ENCODE measurements at regions not wholly inside any gene's neighbourhood (a gene's known extent, or its start where the extent isn't known, plus 50 kb on each side); places are given as distances from the start of the nearest gene placed in this dataset.
A peak's percentile ranks its signal among the peaks of the same experiment; 100 is the strongest.
"Not testable (repeated sequence)": the region's sequence is repeated elsewhere in the genome, so short reads cannot be mapped to it uniquely, and the experiment has no call there.

DNA sequence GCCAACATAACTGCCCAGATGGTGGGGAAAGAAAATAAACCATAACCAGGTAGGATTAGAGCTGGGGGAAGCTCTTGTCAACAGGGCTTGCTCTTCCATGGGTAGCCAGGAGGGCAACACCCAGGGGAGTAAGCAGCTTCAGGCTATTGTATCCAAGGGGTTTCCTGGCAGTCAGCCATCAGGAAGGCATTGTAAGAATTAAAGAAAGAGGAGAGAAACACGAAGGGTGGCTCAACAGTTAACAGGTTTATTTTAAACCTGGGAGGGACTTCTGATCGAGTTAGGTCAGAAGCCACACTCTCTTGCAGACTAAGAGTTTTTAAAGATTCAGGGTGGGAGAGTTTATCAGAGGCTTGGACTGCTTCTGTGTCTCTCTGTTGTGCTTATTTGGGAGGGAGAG lies 114.2 kb downstream of the QRSL1 start:
- DNase-seq, result no peak

DNA sequence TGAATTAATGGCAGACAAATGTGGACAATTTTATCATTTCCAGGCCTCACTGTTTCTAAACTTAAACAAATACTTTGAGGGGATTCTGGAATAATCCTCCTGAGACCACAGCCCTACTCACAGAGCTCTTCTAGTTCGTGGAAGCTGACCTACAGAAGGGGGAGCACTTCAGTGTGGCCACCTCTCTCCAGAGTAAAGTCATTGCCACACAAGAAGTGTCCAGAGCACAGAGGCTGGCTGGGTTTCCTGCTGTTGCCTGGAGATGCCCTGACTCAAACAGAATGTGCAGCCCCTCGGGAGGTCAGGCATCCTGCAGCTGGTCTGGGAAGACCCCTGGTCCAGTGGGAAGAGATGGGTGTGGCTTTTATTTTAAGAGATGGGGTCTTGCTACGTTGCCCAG lies 110.9 kb downstream of the QRSL1 start:
- DNase-seq, result no peak

DNA sequence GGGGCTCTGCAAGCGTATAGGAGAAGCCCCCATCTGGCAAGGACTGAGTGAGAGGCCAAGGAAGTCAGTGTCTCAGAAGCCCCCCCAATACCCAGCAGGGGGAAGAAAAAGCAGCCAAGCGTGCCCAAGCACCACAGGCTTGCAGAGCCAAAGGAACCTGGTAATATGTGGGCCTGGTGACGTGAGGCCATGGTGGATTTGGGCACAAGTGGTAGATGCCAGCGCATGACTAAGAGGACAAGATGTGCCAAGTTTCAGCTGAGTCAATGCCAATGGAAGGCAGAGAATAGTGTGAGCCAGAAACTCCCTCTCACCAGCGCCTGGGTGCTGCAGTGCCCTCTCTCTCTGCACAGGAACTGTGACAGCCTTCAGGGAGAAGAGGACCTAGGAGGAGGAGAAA lies 110.0 kb downstream of the QRSL1 start:
- no peak for DNase-seq

DNA sequence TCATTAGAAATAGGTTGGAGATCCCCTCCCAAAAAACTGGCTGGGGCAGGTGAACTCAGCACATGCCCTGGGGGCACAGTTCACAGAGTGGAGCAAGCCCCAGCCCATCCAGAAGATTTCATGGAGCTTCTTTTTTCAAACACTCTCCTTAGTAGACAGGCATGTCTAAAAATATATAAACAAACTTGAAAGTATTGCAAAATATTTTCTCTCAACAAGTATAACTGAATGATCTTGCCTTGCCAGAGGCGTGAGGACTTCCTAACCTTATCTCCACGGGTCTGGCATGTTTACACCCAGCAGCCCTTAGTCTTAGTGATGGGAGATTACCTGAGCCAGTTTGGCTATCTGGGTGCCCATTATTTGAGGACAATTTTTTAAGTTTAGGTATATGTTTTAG lies 107.1 kb downstream of the QRSL1 start:
- DNase-seq, result no peak

DNA sequence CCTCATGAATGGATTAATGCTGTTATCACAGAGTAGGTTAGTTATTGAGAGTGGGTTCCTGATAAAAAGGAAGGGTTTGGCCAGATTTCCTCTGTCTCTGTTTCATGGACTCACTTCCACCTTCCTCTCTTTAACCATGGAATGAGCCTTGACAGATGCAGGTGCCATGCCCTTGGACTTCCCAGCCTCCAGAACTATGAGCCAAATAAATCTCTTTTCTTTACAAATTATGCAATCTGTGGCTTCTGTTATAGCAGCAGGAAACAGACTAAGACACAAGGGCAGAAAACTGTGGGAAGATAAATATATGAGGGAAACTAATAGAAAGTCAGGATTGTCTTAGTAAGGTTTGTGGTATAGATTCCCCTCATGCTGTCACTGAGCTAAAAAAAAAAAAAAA lies 106.5 kb downstream of the QRSL1 start:
- DNase-seq, result no peak

DNA sequence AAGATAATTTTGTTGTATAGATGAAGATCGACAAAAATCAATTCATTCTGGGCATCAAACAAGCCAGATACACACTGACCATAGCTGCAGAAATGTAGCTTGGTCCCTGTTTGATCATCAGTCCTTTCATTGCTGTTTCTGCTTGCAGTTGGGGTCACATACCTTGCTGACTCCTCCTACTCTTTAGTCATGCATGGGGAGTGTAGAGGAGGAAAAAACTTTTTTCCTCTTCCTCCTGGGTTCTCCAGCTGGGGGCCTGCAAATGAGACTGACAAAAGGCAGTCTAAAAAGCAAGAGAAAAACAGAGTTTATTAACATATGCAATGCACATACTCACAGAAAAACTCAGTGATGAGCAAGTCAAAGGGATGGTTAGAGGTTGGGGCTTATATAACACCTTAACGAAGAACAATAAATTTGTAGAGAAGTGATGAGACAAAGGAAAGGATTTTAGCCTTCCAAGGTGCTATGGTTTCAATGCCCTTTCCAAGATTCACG lies 105.8 kb downstream of the QRSL1 start:
- no peak for DNase-seq

DNA sequence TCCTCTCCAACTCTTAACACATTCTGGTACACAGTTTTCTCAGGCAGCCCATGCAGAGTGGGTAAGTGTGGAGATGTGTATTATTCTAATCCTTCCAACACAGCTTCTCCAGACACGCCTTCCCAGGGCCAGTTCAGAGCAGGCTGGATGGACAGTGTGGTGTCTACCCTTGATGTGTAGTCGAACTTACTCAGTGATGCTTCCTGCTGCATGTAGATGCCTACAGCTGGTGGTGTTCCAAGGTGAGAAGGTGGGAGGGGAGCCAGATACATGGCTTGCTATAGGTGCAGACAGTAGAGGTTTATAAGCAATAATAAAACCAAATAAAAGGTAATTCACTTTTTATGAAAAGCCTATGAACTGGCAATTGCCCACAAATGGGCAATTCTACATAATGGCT lies 104.0 kb downstream of the QRSL1 start:
- no peak for DNase-seq

DNA sequence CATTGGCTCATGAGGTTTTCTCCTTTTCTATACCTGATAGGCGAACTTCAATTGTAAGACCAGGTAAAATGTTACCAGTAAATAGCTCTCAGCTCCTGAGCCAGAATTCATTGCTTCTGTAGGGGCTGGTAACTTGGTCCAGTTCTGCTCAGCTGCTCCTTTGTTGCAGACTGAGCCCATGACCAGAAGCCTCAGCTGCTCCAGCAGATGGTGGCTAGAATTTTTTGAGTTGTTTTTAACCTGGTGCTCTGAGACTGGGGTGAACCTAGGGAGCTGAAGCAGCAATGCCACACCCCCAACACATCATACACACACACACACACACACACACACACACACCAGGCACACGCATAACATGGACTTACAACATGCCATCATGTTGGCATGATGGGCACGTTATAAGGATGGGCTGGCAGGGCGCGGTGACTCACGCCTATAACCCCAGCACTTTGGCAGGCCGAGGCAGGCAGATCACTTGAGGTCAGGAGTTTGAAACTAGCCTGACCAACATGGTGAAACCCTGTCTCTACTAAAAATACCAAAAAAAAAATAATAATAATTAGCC lies 103.1 kb downstream of the QRSL1 start:
- DNase-seq, result no peak

DNA sequence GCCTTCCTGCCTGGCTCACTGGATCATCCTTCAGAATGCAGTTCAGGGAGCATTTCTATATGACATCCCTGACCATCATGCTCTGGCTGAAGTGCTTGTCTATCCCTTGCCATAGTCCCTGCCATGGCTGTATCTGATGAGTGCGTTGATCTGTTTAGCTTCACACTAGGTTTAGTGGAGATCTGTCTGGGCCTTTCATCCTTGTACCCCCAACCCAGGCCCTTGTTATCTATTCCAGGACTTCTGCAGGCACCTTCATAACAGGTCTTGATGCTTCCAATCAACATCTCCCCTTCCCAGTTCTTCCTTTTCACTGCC lies 102.4 kb downstream of the QRSL1 start:
- DNase-seq, result no peak

DNA sequence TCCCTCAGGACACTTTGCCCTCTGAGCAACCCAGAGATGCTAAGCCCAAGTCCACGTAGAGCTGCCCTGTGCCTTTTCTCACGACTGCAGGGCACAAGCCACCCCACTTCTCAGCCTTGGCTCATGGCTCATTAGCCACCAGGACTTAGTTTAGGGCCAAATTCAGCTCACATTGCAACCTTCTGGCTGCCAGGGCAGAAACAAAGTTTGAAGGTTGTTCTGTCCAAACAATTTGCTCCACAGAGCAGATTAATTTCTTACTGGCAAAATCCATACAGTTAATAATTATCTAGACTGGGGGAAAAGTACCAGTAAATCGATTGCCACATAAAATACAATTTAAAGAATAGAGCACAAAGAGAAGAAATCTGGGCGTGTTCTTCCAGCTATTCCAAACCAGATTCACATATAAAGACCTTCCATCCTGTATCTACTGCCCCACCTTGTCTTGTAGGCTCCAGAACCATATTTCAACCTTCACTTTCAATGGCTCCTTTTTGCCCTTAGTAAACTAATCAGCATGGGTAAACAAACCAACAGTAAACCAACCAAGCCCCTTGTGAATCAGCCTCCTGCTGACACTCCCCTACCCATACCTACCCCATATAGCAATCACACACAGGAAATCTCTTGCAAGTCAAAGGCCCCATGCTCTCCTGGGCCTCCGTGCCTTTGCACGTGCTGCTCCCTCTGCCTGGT lies 101.9 kb downstream of the QRSL1 start:
- DNase-seq, result no peak

DNA sequence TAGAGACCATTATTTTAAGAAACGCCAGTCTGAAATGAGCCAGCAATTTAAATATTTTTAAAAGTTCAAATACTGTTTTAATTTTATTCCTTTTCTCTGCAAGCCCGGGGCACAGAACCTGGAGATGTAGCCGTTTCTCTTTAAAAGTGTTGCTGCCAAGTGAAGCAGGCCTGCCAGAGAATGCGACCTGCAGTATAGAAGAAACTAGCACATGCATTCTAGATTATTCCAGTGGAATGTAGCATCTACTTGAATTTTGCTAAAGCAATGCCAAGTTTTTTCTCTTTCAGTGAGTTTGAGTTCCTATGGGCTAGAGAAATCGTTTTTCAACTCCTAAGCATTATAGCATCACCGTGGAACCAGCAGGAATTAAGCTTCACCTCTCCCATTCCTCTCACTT lies 101.3 kb downstream of the QRSL1 start:
- no peak for DNase-seq

DNA sequence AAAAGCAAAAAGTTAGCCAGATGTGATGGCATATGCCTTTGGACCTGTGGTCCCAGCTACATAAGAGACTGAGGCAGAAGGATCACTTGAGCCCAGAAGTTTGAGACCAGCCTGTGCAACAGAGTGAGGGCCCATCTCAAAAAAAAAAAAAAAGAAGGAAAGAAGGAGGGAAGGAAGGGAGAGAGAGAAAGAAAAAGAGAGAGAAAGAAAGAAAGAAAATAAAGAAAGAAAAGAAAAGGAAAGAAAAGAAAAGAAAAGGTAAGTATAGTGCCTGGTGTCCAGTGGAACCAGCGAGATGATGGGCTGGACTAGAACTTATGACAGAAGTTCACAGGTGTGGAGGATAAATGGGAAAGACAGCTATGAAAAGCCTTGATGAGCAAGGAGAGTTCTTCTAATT lies 100.9 kb downstream of the QRSL1 start:
- DNase-seq, result no peak

DNA sequence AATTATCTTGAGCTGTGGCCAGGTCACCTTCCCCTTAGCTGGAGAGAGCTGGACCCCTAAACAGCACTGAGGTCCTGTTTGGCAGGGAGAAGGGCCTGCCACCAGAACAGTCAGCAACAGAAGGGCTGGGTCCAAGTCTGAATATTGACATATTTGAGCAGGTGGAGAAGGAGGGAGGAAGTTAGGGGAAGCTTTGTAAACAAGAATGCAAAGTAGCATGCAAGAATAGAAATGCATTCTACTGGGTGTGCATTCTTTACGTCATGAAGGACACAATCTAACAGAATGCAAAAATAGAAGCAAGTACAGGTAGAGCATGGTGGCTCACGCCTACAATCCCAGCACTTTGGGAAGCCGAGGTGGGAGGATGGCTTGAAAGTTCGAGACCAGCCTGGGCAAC lies 100.5 kb downstream of the QRSL1 start:
- no peak for DNase-seq

DNA sequence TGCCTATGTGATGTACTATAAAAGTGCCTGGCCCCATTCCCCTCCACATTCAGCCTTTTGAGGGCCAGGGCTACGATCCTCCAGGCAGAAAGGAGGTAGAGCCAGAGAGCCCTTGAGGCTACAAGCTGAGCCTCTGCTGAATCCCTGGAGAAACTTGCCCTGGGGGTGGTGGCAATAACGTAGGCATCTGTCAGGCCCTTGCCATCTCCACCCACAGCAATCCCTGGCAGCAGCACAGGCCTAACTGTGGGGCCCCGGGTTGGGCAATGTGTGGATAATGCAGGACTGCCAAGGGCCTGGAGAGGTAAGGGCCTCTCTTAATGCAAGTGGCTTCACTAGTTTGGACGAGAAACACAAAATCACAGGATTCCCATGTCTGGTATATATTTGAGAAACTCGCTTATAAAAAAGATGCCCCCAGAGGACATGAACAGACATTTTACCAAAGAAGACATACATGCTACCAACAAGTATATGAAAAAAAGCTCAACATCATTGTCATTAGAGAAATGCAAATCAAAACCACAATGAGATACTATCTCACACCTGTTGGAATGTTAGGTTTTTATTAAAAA lies 99.0 kb downstream of the QRSL1 start:
- peak; percentile 30 for DNase-seq

DNA sequence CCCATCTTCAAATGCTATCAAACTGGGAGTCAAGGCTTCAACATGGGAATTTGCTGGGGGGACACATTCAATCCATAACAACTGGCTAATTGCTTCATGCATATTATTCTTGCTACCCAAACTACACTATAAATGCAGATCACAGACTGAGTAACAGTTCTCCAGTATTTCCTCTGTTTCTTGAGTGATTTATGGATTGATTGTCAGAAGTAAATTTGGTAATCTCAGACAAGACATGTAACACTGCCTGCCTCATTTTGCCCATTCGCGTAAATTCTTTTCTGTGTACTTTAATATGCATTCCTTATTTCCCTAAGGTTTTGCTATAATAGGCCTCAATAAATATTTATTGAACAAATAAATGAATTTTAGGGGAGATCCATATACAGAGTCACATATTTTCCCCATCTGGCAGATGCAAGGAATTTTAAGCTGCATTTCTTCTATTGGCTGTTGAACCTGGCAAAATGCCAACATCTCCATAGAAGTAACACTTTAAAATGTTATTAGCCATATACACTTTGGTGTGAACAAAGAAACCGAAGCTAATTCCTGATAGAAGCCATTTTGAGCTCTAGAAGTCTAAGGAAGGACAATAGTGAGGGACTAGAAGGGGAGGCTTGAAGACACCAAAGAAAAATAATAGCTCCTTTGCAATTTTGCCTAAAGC lies 98.2 kb downstream of the QRSL1 start:
- DNase-seq, result peak; percentile 60

DNA sequence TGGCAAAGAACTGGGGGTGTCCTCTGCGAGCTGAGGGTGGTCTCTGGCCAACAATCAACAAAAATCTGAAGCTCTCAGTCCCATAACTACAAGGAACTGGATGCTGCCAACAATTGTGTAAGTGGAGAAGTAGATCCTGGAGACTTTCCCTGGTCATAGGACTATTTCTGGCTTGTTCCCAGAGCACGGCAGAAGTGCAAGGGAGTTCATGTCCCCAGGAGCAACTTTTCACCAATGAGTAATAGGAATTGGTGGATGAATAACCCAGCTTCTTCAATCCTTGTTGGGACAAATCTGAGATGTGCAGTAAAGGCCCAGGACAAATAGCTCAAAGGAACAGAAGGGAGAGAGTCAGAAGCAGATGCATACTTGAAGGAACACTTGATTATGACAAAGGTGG lies 95.5 kb downstream of the QRSL1 start:
- no peak for DNase-seq

DNA sequence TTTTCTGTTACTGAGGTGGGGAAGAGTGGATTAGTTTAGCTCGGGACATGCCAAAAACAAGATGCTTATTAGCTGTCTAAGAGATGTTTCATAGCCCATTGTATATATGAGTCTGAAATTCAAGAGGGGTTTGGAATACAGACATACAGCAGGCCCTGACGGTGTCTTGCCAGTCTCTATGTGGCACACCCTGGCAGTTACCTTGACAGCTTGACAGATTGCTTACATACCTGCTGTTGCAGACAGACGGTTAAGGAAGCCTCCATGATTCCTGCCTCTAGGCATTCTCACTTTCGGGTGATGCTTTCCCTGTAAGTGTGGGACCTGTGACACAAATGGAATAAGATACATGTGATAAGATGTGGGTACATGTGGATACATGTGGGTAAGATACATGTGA lies 95.0 kb downstream of the QRSL1 start:
- no peak for DNase-seq

DNA sequence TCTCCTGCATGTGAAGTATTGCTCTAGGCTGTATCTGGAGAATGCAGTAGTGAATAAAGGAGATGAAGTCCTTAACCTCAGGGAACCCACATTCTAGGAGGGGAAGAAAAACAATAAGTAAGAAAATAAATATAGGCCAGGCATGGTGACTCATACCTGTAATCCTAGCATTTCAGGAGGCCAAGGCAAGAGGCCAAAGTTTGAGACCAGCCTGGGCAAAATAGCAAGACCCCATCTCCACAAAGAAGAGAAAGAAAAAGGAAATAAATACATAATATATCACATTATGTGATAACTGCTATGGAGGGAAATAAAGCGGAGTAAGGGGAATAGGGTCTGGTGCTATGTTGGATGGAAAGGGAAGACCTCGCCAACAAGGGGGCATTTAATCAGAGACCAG lies 94.0 kb downstream of the QRSL1 start:
- not testable (repeated sequence) for DNase-seq

DNA sequence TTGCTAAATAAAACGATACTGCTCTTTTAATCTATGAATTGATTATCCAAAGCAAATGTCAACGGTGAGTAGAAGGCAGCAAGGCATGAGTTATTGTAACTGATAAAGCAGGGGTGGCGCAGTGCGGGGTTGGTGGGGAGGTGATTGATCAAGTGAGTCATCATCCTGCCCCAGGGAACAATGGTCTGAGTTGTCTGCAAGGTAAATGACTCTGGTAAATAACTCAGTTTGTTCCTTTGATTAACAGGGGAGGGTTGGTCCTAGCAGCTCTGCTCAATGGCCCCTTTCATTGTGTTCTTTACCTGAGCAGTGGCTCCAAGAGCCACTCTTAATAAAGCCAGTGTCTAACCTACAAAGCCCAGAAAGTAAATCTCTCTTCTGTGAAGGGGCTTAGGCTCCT lies 91.8 kb downstream of the QRSL1 start:
- DNase-seq, result not testable (repeated sequence)
